ENCODE measurements at regions not wholly inside any gene's neighbourhood (a gene's known extent, or its start where the extent isn't known, plus 50 kb on each side); places are given as distances from the start of the nearest gene placed in this dataset.

DNA sequence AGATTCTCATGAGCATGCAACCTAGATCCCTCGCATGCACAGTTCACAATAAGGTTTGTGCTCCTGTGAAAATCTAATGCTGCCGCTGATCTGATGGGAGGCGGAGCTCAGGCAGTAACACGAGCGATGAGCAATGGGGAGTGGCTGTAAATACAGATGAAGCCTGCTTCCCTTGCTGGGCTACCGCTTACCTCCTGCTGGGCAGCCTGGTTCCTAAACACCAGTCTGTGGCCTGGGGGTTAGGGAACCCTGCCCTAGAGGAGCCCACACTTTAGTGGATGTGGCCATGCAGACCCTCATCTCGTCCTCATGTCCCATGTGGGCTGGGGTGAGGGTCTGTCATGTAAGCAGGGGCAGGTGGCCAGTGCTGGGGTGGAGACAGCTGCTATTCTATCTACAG lies 417.6 kb downstream of the GLRX3 start:
- Histone ChIP-seq H4K8ac (ENCODE audit: low read depth in 2 of 2, low read length in 2 of 2) (no peak overlapping the region), H4K20me1 (ENCODE audit: insufficient read depth, low read length) (no peaks in the 10 kb centered on the region), H2AK5ac (ENCODE audit: low read depth, low read length) (no peak overlapping the region), H3K56ac (ENCODE audit: extremely low read depth, insufficient read depth, low read length) (no peak overlapping the region), H2AK9ac (replicated peaks; ENCODE audit: low read depth, low read length, poor library complexity) (no peak overlapping the region), H2BK15ac (ENCODE audit: low read depth, low read length) (no peak overlapping the region), H2AFZ (replicated peaks; ENCODE audit: low read length, poor library complexity) (no peak overlapping the region), H3K9me3 (ENCODE audit: control insufficient read depth, insufficient read depth, low read length) (peaks cover 54% of the 10 kb centered on the region), H3K9me1 (ENCODE audit: insufficient read depth, low read length) (no peaks in the 10 kb centered on the region), H2BK5ac (ENCODE audit: low read depth, low read length, poor library complexity, severe bottlenecking) (no peak overlapping the region), H3K14ac (replicated peaks; ENCODE audit: low read depth, low read length) (no peak overlapping the region), H2BK120ac (ENCODE audit: low read depth, low read length) (no peak overlapping the region), H2BK20ac (ENCODE audit: low read depth, low read length) (no peak overlapping the region), H3K4me1 (ENCODE audit: control insufficient read depth, insufficient read depth, low read length) (no peaks in the 10 kb centered on the region), H3K4ac (ENCODE audit: low read depth, low read length) (no peak overlapping the region), H3K4me3 (ENCODE audit: insufficient read depth, low read depth, low read length) (no peak overlapping the region), H3K4me2 (ENCODE audit: low read depth, low read length) (no peak overlapping the region), H3K27ac (ENCODE audit: insufficient read depth, low read length) (no peak overlapping the region), H3K23ac (ENCODE audit: low read depth, low read length) (no peak overlapping the region), H3K79me1 (ENCODE audit: low read depth in 1 of 2, low read length in 2 of 2) (no peaks in the 10 kb centered on the region), H4K5ac (ENCODE audit: low read depth, low read length) (no peak overlapping the region), H3K27me3 (ENCODE audit: control insufficient read depth, insufficient read depth, low read length) (no peaks in the 10 kb centered on the region), H3K36me3 (ENCODE audit: control insufficient read depth, insufficient read depth, low read length) (no peaks in the 10 kb centered on the region), H3K18ac (ENCODE audit: low read depth, low read length) (no peak overlapping the region), H4K91ac (ENCODE audit: insufficient read depth, low read depth, low read length) (no peak overlapping the region), H3K9ac (ENCODE audit: low read depth, low read length) (no peak overlapping the region)
- DNase-seq (no peak), ATAC-seq (ENCODE audit: low read depth) (no peak)
- intact Hi-C loops (cut with micrococcal nuclease) = no loop called here
- BruUV-seq (replicated peaks) = no TSS peak
- in situ Hi-C loops (cut with MboI; ENCODE audit: low sequenced_read_pairs) = no loop called here
- 49% methylated on average over 6 of the region's 7 CpGs; no CpG with 5 or more reads in 1 of the 2 experiments for WGBS, 2 experiments (ENCODE audit: extremely low coverage in 2 of 2, insufficient read length in 1 of 2)
- TF ChIP-seq RFX5 (IDR thresholded peaks at IDR 0.05; ENCODE audit: low read depth, low read length) (no peak), CHD1 (IDR thresholded peaks at IDR 0.05; ENCODE audit: low read depth, low read length) (no peak), NFE2L2 (IDR thresholded peaks at IDR 0.05; ENCODE audit: low read depth, low read length) (no peak), SMC3 (IDR thresholded peaks at IDR 0.05; ENCODE audit: low read depth, low read length) (no peak), MAFK (IDR thresholded peaks at IDR 0.05; ENCODE audit: low read depth, low read length) (no peak), POLR2A (IDR thresholded peaks at IDR 0.05; ENCODE audit: low read depth, low read length) (no peak), MAZ (IDR thresholded peaks at IDR 0.05; ENCODE audit: borderline replicate concordance, low read depth, low read length) (no peak), BHLHE40 (IDR thresholded peaks at IDR 0.05; ENCODE audit: low read depth, low read length) (no peak), RCOR1 (IDR thresholded peaks at IDR 0.05; ENCODE audit: insufficient replicate concordance, low read length) (no peak), FOS (IDR thresholded peaks at IDR 0.05; ENCODE audit: low read depth, low read length) (no peak), MXI1 (IDR thresholded peaks at IDR 0.05; ENCODE audit: borderline replicate concordance, low read depth, low read length) (no peak), RAD21 (IDR thresholded peaks at IDR 0.05; ENCODE audit: low read length) (no peak), CEBPB (IDR thresholded peaks at IDR 0.05; ENCODE audit: low read depth, low read length) (no peak)
- TF ChIP-seq, protein P1, sequence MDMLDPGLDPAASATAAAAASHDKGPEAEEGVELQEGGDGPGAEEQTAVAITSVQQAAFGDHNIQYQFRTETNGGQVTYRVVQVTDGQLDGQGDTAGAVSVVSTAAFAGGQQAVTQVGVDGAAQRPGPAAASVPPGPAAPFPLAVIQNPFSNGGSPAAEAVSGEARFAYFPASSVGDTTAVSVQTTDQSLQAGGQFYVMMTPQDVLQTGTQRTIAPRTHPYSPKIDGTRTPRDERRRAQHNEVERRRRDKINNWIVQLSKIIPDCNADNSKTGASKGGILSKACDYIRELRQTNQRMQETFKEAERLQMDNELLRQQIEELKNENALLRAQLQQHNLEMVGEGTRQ (IDR thresholded peaks at IDR 0.05; ENCODE audit: low read depth, low read length) = no peak
- TF ChIP-seq, protein P2, sequence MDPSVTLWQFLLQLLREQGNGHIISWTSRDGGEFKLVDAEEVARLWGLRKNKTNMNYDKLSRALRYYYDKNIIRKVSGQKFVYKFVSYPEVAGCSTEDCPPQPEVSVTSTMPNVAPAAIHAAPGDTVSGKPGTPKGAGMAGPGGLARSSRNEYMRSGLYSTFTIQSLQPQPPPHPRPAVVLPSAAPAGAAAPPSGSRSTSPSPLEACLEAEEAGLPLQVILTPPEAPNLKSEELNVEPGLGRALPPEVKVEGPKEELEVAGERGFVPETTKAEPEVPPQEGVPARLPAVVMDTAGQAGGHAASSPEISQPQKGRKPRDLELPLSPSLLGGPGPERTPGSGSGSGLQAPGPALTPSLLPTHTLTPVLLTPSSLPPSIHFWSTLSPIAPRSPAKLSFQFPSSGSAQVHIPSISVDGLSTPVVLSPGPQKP (IDR thresholded peaks at IDR 0.05; ENCODE audit: borderline replicate concordance, low read depth, low read length) = no peak
- TF ChIP-seq, protein P3, sequence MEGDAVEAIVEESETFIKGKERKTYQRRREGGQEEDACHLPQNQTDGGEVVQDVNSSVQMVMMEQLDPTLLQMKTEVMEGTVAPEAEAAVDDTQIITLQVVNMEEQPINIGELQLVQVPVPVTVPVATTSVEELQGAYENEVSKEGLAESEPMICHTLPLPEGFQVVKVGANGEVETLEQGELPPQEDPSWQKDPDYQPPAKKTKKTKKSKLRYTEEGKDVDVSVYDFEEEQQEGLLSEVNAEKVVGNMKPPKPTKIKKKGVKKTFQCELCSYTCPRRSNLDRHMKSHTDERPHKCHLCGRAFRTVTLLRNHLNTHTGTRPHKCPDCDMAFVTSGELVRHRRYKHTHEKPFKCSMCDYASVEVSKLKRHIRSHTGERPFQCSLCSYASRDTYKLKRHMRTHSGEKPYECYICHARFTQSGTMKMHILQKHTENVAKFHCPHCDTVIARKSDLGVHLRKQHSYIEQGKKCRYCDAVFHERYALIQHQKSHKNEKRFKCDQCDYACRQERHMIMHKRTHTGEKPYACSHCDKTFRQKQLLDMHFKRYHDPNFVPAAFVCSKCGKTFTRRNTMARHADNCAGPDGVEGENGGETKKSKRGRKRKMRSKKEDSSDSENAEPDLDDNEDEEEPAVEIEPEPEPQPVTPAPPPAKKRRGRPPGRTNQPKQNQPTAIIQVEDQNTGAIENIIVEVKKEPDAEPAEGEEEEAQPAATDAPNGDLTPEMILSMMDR (conservative IDR thresholded peaks at IDR 0.05; ENCODE audit: low read depth, low read length) = no peak
- CTCF ChIA-PET = no interaction called here
- dilution Hi-C loops (cut with HindIII; ENCODE audit: low sequenced_read_pairs, unreplicated experiment) = no loop called here
- POLR2A ChIA-PET (ENCODE audit: unreplicated experiment) = no interaction called here
